ENCODE measurements at regions not wholly inside any gene's neighbourhood (a gene's known extent, or its start where the extent isn't known, plus 50 kb on each side); places are given as distances from the start of the nearest gene placed in this dataset.

DNA sequence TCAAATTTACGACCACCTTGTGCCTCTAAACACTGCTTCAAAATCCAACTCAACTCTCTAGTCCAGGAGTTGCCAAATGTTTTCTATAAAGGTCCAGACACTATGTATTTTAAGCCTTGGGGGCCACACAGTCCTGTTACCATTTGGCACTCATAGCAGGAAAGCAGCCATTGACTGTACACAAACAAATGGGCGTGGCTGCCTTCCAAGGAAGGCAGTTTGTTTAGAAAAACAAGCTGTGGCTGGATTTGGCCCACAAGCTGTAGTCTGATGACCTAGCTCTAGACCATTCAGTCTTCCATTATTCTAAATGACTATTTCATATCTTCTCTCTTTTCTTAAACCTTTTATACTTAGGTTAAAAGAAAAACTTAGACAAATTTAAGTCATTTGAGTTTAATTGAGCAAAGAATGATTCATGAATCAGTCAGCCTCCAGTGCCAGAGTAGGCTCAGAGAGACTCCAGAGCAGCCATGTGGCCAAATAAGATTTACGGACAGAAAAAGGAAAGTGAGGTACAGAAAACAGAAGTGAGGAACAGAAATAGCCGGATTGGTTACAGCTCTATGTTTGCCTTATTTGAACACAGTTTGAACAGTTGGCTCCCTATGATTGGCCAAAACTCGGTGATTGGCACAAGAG lies 825.8 kb upstream of the LCORL start:
- intact Hi-C loops (cut with DNase I): no loop called here
- H3K9ac ChIP-seq (ENCODE audit: low read depth in 2 of 2, low read length in 2 of 2): no peak overlapping the region
- no peak overlapping the region for H3K27ac ChIP-seq
- H3K4me1 ChIP-seq: no peaks in the 10 kb centered on the region
- H3K36me3 ChIP-seq: no peaks in the 10 kb centered on the region
- DNase-seq: no peak
- TF ChIP-seq, protein P1, sequence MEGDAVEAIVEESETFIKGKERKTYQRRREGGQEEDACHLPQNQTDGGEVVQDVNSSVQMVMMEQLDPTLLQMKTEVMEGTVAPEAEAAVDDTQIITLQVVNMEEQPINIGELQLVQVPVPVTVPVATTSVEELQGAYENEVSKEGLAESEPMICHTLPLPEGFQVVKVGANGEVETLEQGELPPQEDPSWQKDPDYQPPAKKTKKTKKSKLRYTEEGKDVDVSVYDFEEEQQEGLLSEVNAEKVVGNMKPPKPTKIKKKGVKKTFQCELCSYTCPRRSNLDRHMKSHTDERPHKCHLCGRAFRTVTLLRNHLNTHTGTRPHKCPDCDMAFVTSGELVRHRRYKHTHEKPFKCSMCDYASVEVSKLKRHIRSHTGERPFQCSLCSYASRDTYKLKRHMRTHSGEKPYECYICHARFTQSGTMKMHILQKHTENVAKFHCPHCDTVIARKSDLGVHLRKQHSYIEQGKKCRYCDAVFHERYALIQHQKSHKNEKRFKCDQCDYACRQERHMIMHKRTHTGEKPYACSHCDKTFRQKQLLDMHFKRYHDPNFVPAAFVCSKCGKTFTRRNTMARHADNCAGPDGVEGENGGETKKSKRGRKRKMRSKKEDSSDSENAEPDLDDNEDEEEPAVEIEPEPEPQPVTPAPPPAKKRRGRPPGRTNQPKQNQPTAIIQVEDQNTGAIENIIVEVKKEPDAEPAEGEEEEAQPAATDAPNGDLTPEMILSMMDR (IDR thresholded peaks at IDR 0.05): no peak
- H3K9me3 ChIP-seq: no peaks in the 10 kb centered on the region
- H3K4me3 ChIP-seq: no peak overlapping the region
- H3K27me3 ChIP-seq: no peaks in the 10 kb centered on the region

DNA sequence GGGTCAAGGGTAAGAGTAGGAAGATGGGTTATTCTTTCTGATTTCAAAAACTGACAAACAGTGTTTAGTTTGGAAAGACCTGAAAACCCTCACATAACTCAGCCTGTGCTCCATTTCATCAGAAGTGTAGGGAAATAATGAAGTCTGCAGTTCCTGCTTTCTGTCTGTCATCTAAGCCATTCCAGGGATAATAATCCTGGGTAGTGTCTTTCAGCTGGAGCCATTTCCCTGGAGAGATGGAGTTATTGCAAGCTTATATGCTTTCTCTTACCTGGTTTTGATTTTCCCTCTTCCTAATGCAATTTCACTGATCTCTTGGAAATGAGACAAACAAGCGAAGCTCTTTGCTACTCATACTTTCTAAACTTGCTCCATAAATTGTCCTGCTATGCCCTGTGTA lies 824.8 kb upstream of the LCORL start:
- Histone ChIP-seq H3K4me3 (no peak overlapping the region), H3K9ac (ENCODE audit: low read depth in 2 of 2, low read length in 2 of 2) (no peak overlapping the region), H3K27me3 (no peaks in the 10 kb centered on the region), H3K27ac (no peak overlapping the region), H3K4me1 (no peaks in the 10 kb centered on the region), H3K36me3 (no peaks in the 10 kb centered on the region), H3K9me3 (no peaks in the 10 kb centered on the region)
- TF ChIP-seq, protein P1 (IDR thresholded peaks at IDR 0.05): no peak
- no peak for DNase-seq
- intact Hi-C loops (cut with DNase I): no loop called here

DNA sequence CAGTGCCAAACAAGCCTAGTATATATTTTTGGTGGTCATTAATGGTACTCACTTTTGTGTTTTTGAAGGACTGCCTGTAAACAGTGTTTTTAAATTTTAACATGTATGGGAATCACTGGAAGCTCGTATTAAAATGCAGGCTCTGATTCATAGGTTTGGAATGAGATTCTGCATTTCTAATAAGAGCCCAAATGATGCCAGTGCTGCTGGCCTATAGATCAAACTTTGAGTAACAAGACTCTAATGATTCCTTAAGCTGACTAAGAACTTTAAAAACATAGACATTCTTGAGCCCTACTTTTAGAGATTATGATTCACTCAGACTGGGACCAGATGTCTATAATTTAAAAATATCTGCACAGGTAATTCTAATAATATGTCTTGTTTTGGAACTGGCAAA lies 823.2 kb upstream of the LCORL start:
- H3K27ac ChIP-seq: no peak overlapping the region
- TF ChIP-seq, protein P1 (IDR thresholded peaks at IDR 0.05): no peak
- H3K9me3 ChIP-seq: no peaks in the 10 kb centered on the region
- no peak for DNase-seq
- intact Hi-C loops (cut with DNase I): no loop called here
- no peaks in the 10 kb centered on the region for H3K36me3 ChIP-seq
- no peak overlapping the region for H3K9ac ChIP-seq (ENCODE audit: low read depth in 2 of 2, low read length in 2 of 2)
- no peaks in the 10 kb centered on the region for H3K27me3 ChIP-seq
- H3K4me3 ChIP-seq: no peak overlapping the region
- H3K4me1 ChIP-seq: no peaks in the 10 kb centered on the region

DNA sequence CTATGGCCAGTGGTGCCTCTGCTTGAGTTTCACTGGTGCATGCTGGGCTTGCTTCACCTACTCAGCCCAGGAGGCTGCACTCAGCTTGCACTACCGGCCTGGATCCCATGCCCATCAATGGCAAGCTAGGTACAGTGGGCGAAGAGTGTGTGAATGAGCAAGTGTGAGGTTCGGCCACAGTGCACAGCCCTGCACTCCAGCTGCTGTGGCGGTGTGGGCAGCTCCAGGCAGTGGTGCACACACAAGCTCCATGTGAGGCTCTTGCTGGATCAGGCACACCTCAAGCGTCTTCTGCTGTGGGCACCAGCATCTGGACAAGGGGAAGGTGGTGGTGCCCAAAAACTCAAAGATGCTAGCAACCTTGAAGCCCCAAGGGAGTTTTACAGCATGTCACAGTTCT lies 820.9 kb upstream of the LCORL start:
- Histone ChIP-seq H3K9ac (ENCODE audit: low read depth in 2 of 2, low read length in 2 of 2) (no peak overlapping the region), H3K27me3 (no peaks in the 10 kb centered on the region), H3K27ac (no peak overlapping the region), H3K9me3 (no peaks in the 10 kb centered on the region), H3K4me1 (no peaks in the 10 kb centered on the region), H3K36me3 (no peaks in the 10 kb centered on the region), H3K4me3 (no peak overlapping the region)
- no peak for DNase-seq
- TF ChIP-seq, protein P1 (IDR thresholded peaks at IDR 0.05): no peak
- intact Hi-C loops (cut with DNase I): no loop called here

DNA sequence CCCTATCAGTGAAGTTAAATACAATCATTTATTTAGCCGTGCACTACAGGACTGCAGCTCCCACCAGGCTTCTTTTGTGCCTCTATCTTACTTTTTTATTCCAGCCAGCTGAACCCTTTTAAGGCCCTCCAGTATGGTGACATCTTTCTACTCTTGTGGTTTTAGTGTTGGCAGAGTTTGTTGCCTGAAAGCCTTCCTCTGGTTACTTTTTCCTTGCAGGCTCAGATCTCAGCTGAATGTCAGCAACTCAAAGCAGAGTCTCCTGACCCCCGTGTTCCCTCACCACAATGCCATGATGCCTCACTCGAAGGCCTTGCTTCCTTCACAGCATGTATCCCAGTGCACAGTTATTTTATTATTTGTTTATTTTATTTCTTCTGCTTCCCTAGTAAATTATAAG lies 818.9 kb upstream of the LCORL start:
- H3K27ac ChIP-seq: no peak overlapping the region

More for the DNA sequence above, 818.9 kb upstream of the LCORL start:
- Histone ChIP-seq H3K9ac (ENCODE audit: low read depth in 2 of 2, low read length in 2 of 2) (no peak overlapping the region), H3K36me3 (no peaks in the 10 kb centered on the region), H3K9me3 (no peaks in the 10 kb centered on the region), H3K4me3 (no peak overlapping the region), H3K4me1 (no peaks in the 10 kb centered on the region), H3K27me3 (no peaks in the 10 kb centered on the region)
- TF ChIP-seq, protein P1 (IDR thresholded peaks at IDR 0.05): no peak
- DNase-seq: no peak
- intact Hi-C loops (cut with DNase I): no loop called here

All from colonic mucosa (tissue), 4 donors.